ENCODE measurements at regions not wholly inside any gene's neighbourhood (a gene's known extent, or its start where the extent isn't known, plus 50 kb on each side); places are given as distances from the start of the nearest gene placed in this dataset.

- TF ChIP-seq CTCF (IDR thresholded peaks at IDR 0.05) (no peak), POLR2A (IDR thresholded peaks at IDR 0.05) (no peak)
Observed at GRCh38 chr13:40172878-40173277, 493.6 kb downstream of the FOXO1 start.

All from right lobe of liver (tissue), 4 donors.